ENCODE measurements at regions not wholly inside any gene's neighbourhood (a gene's known extent, or its start where the extent isn't known, plus 50 kb on each side); places are given as distances from the start of the nearest gene placed in this dataset.

DNA sequence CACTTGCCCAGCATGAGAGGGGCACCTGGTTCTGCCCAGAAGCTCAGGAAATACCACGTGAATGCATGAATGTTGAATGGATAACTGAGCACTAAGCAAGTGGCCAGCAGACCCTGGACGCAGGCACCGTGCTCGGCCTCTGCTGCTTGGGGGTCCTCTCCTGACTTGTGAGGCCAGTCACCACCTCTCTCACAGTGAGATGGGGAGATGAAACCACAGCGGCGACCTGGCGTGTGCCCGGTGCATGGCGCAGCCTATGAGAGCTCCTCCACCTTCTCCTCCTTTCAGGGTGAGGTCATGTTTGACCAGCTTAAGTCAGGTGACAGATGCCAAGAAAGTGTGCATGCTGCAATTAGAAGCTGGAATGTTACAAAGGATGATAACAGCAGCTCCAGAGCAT lies 75.5 kb downstream of the HMX1 start:
- DNase-seq: no peak

DNA sequence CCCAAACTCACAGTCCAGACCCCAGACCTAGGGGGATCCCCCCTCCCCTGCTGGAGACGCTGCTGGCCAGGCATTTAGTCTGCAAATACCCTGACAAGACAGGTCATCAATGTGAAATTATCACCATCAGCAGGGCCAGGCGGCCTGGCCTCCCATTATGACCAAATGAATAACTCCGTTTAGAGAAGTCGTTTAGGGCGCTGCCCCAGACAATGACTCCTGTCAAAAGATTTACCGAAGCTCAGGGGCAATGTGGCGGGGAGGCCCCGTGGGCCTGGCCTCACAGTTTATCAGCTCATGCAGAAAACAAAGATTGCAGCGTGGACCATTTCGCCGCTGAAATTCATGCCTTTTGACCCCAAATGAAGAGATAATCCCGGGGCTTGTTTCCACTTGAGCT lies 76.5 kb downstream of the HMX1 start:
- DNase-seq: no peak

DNA sequence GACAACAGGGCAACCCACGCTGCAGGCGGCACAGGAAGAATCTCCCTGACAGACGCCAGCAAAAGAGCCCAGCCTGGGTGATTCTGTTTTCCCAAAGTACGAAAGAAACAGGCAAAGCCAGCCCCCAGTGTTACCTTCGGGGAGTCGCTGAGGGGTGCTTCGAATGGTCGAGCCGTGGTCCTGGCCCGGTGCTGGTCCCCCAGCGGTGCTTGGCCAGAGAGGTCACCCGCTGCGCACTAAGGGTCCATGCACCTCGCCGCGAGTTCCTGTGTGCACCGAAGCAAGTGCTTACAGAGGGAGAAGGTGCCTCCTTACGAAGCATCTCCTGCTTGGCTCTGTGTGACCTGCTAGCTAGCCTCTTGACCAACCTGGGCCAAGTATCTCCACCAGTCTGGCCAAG lies 77.1 kb downstream of the HMX1 start:
- no peak for DNase-seq

DNA sequence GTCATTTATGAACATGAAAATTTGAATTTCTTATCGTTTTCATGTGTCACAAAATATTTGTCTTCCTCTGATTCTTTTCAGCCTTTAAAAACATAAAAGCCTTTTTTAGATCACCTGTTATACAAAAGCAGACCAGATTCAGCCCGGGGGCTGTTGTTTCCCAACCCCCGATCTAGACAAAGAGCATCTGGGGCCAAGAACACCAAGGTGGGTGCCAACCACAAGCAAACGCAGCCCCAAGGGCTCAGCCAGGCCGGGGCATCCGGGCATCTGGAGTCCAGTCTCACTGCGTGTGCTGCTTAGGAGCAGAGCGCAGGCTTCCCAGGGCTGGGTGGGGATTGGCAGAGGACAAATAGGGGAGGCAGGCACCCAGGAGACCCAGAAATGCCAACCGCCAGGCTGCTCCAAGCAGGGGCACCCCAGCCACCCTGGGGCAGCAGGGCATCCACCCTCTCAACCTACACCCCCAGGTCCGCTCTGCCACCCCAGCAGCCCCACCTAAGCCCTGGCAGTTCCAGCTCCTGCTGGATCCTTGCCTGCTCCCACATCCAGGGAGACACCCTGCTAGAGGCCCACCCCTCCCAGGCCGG lies 78.0 kb downstream of the HMX1 start:
- DNase-seq: no peak

DNA sequence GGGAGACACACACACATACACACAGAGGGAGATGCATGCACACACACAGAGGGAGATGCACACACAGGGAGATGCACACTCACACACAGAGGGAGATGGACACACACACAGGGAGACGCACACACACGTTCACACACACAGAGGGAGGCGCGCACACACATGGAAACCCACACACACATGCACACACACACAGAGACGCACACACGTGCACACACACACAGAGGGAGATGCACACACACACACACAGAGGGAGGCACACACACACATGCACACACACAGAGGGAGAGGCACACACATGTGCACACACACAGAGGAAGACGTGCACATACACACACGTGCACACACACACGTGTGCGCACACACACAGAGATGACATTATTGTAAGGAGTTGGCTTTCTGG lies 79.1 kb downstream of the HMX1 start:
- no peak for DNase-seq

DNA sequence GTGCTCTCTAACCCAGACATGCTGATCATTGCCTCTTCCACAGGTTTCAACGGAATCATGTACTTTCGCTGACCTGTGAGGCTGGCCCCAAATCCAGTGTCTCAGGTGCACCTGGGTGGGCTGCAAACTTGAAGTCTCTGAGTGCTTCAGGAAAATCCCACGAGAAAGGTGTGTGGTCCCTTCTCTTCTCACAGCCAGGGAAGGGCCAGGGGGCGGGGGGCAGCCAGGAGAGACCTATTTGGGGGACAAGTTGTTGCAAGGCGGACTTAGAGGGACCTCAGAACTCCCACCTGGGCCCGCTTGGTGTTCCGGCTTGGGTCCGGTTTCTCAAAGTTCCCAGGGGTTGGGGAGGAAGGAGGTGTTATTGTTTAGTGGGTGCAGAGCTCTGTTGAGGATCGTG lies 80.0 kb downstream of the HMX1 start:
- no peak for DNase-seq

DNA sequence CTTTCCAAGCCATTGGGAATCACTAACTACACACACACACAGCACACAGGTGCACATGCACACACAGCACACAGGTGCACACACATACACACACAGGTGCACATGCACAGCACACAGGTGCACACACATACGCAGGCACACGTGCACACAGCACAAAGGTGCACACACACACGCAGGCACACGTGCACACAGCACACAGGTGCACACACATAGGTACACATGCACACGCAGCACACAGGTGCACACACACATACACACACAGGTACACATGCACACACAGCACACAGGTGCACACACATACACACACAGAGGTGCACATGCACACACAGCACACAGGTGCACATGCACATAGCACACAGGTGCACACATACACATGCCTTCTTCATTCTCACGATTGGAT lies 80.9 kb downstream of the HMX1 start:
- DNase-seq: no peak

DNA sequence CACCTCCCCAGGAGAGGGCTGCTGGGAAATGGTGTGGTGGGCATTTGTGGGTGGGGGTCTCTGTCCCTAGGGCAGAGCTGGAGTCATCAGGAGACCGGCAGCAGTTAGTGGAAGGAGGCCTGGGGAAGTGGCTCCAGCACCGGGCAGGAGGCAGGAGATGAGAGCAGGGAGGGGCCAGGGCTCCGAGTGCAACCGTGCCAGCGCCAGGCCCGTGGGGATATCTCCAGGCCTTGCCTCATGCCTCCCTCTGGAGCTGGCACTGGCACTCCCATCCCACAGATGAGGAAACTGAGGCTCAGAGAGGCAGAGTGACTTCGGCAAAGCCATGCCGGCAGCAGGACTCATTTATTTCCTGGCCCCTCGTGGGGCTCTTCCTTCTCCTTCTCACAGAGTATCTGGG lies 83.5 kb downstream of the HMX1 start:
- DNase-seq: no peak

DNA sequence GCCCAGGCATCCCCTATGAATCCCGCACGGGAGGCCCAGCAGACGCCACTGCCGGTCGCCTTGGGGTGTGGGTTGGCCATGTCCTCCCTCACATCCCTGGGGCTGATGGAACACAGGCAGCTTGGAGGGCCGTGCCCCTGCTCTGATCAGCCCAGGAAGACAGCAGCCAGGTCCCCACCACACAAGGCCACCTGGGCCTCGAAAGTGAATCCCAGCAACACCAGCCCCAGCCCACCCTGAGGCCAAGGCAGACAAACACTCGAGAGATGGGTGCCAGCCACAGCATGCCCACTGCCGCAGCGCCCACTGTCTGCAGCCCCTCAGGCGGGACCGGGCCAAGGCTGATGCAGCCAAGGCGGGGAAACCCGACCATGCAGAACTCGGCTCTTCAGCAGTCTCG lies 85.5 kb downstream of the HMX1 start:
- DNase-seq: no peak

DNA sequence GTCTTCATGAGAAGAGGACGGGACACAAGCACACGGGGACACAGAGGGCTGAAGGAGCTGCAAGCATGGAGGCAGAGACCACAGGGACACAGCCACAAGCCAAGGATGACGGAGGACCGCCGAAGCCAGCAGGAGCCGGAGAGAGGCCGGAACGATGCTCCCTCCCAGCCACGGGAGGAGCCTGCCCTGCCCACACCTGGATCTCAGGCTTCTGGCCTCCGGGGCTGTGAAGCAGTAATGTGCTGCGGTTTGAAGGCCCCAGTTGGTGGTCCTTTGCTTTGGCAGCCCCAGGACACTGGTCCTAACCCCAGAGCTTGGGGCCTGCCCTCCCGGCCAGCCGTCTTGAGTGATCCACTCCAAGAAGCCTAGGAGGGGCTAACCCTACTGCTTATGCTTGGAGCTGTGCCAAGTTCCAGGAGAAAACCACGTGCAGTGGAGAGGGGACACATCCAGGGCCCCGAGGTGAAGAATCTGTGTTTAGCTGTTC lies 85.9 kb downstream of the HMX1 start:
- no peak for DNase-seq

DNA sequence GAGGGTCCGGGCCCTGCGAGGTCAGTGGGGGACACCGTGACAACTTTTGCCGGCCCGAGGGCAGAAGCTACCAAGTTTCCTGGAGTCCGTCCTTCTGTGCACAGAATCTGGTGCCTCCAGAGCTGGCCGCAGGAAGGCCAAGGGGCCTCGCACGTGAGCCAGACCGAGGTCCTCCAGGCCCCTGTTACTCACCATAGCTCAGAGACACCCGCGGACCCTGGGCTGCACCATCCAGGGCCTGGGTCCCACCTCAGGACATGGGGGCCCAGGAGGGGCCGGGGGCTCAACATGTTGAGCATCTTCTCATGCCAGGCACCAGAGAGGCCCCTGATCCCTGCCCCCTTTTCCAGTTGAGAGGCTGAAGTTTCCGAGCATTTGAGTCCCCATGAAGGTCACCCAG lies 87.9 kb downstream of the HMX1 start:
- no peak for DNase-seq

DNA sequence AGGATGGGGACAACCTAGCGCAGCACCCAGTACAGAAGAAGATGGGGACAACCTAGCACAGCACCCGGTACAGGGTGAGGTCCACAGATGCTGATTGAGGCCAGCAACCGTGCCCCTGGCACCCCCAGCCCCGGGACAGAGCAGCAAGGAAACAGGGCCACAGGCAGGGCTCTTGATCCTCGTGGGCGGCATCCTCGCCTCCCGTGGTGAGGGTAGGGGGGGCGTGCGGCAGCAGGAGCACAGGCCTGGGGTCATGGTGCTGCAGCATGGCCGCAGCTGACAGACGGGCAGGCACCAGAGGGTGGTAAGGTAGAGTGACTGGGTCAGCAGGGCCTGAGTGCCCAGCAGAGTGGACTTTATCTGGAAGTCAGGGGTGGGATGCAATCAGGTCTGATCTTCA lies 89.5 kb downstream of the HMX1 start:
- DNase-seq: no peak

DNA sequence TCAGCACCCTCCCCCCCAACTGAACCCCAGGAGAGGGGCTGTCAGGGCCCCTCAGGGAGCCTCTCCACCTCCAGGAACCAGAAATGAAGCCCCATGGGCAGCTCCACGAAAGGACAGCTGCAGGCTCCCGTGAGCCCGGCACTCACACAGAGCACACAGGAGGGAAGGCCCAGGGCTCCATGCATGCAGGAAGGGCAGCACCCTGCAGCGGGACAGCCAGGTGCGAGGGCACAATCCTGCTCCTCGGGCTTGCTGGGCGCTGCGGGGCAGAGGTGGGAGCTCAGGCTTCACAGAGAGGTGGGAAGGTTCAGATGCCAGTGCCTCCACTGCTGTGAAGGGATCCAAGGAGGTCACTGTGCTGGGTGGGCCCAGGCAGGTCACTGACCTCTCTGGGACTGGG lies 90.0 kb downstream of the HMX1 start:
- no peak for DNase-seq

DNA sequence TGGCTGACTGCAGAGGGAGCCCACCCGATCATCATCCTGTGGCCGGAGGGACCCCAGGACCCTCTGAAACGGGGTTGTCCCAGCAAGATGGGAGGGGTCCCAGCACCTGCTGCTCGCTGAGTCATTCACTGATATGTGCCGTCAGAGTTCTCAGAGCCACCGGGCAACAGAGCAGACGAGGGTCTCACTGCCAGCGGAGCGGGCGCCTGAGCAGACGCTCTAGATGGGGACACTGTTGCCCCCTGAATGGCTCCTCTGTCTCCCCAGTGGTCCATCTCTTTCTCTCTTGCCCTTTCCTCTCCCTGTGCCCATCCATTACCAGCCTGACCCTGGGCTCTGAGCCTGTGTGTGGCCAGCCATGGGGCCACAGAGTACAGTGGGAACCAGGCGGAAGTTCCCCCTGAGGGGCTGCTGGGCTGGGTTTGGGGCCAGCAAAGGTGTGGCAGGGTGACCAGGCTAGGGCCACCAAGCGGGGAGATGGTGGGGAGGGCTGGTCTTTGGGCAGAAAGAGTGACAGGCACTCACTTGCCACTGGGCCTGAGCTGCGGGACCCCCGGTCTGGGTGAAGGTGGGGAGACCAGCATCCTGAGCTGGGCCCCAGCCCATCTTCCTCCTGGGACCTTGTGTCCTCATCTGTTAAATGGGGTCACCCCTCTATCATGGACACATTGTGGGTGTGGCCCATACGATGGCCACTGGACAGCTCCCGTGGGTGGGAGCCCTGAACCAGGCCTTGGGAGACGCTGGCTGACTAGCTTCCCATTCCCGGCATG lies 90.9 kb downstream of the HMX1 start:
- DNase-seq: no peak

DNA sequence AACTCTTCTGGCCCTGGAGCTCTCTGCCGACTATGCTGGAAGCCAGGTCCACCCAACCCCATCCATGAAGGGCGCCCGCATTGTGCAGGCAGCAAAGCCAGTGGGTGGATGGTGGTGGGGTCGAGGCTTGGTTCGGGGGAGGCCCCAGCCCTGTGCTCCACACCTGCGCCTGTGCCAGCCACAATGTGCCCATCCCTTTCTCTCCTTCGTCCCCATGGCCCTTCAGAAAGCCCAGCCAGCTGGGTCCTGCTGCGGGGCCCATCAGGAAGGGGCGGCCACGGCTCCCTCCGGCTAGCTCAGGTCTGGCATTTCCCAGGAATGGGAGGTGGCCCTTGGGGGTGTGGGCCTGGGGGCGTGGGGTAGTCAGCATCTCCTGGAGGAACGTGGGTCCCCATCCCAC lies 91.6 kb downstream of the HMX1 start:
- DNase-seq: no peak

DNA sequence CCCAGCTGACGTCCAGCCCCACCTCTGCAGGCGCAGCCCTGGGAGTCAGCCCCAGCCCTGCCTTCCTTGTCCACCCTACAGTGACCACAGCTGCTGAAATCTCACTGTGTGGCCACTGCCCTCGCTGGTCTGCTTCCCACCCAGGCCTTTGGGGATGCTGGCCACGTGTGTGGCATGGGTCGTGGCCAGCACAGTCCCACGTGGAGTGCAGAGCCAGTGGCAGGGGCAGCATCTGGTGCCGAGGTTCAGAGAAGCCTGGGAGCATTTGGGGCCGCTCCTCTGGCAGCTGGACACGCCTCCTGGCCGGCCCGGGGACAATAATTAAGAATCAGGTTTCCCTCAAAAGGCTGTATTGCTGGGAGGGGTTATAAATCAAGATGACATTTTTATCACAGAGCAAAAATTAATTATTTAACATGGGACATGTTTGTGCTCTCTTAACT lies 92.1 kb downstream of the HMX1 start:
- peak in 1 of 3 experiments; percentile 5 for DNase-seq

DNA sequence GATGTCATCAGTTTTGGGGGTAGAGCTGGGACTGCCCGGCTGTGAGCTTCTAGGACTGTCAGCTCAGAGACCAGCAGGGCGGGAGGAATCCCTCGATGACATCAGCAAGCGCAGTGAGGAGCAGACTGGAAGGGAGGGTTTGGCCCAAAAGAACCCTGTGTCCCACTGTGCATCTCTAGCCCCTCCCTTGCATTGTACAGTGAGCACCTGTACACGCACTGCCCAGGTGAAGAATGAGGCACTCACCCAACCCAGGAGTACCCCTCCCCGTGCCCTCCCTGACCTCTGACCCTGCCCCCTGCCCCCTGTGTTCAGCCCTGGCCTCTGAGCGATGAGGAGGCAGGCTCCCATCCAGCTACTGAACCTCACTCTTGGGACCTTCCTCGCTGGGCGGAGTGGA lies 92.9 kb downstream of the HMX1 start:
- DNase-seq: no peak

DNA sequence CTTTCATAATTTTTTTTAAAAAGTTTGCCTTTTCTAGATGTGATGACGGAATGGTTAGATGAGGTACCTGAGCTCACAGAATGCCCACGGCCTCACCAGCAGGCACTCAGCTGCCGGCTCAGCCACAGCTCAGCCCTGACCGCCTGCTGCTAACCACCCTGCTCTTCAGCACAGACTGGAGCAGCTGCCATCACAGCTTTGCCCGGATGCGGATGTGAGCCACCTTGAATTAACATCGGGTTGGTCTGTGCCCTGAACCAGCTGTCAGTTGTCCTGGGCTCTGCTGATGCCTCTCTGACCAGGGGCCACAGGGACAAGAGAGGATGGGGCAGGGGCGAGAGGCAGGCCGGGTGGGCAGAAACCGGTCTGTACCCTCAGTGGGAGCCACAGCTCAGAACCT lies 93.3 kb downstream of the HMX1 start:
- DNase-seq: no peak

DNA sequence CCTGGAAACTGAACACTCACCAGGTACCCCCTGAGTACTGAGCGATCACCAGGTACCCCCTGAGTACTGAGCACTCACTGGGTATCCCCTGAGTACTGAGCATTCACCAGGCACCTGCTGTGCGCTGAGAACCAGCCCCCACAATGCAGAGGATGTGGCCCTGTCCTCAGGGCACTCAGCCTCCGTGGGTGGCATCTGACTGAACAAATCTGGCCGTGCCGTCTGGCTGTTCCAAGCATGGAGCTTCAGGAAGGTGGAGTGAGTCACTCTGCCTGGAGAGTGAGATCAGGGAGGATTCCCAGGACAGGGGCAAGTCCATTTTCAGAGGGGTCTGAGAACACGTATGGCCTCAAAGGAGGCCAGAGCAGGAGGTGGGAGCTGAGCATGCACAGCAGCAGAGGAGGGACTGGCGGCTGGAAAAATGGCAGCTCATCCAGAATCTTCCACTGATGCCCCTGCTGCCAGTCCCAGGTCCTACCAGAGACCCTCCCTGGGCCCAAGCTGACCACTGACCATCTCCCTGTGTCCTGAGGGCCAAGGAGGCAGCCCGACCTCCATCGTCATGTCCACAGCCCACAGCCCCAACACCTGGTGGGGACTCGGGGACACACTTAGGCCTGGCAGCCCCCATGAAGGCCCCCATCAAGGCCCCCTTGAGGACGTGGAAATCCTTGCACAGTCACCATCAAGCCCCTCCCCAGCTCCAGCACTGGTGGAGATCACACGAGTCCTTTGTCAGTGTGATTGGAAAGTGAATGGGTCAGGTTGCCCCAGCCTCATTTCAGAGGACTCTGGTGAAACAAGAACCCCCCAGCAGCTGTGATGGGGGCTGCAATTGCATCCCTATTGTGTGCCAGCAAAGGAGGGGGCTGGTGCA lies 94.1 kb downstream of the HMX1 start:
- DNase-seq: no peak

DNA sequence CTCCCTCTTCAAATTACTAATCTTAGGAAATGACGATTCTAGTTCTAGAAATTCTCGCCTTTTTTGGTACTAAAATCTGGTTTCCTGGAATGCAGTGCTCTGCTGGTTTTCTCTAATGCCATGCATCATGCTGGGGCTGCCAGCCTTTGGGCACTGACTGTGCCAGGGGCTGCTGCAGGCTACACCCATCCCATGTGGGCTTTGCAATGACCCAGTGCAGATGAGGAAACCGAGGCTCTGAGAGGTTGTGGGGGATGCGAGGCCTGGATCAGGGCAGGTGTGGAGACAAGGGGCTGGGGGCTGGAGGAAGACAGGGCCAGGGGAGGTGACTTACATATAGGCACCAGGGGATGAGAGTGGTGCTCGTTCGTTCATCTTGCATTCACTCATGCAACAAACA lies 95.3 kb downstream of the HMX1 start:
- DNase-seq: no peak

DNA sequence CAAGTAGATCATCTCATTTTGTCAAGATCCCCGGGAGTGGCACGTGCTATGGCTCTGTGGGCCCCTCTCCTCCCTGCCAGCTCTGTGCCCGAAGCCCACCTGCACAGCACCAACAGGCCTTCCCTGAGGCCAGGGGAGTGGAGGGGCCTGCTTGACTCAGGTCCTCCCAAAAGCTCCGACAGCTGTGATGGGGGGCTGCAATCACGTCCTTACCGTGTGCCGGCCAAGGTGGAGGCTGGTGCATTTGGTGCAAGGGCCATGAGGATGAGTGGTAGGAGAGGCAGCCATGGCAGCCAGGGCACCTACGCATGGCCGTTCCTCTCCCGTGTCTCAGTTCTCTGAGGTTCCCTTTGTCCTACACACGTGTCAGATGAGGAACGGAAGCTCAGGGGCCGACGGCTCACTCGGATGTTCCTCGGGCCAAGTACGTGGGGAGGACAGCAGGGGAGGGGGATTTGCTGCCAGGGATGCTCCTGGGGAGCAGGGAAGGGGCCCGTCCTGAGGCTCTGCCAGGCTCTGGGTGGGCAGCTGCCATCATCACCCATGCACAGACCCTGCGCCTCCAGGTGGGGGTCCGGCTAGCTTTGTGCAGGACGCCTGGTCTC lies 95.8 kb downstream of the HMX1 start:
- no peak for DNase-seq

DNA sequence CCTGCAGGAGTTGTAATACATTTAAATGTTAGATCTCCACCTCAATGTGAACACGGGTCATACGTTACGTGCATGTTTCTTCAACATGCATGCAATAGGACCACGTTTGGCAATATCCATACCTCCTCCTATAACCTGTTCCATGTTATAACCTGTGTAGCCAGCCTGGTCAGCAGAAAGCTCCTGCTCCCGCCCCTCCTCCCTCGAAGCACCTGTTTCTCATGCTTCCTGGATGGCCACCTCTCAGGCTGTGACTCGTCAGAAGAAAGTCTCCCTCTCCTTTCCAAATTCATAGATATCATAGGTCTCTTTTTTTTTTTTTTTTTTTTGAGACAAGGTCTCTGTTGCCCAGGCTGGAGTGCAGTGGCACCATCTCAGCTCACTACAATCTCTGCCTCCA lies 96.5 kb downstream of the HMX1 start:
- DNase-seq: no peak

DNA sequence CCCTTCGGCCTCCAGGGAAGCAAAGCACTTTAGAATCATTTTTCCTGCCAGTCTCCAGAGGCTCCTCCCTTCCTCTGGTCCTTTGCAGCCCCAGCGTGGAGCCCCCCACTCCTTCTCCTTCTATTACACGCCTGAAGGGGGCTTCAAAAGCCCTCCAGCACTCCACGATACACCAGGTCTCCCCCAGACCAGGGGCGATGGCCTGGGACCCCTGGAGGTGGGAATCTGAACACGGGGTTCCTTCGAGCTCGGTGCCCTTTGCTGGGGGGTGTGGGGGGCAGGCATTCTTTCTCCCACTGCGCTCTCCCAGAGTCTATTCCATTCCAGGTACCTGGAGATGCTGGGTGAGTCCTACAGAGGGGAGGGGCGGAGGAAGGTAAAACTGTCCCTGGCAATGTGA lies 97.6 kb downstream of the HMX1 start:
- DNase-seq: no peak

All from NCI-H1417 (cell line).